NB4 (cell line): ENCODE measurements at regions not wholly inside any gene's neighbourhood (a gene's known extent, or its start where the extent isn't known, plus 50 kb on each side); places are given as distances from the start of the nearest gene placed in this dataset.

Source experiments
- DNase-seq: peaks from one replicate; pipeline ENCODE4 v3.0.0; 2010; ENCODE audit warnings: low read depth
- H3K4me3 ChIP-seq: one replicate; pipeline ENCODE4 v1.5.1; 2011; ENCODE audit warnings: mild to moderate bottlenecking, low read depth, low read length, moderate library complexity
- MYC ChIP-seq: IDR thresholded peaks from 2 replicates; pipeline ENCODE4 v1.6.1; 2011; ENCODE audit warnings: low read depth, low read length
- POLR2A ChIP-seq: IDR thresholded peaks from 2 replicates; pipeline ENCODE4 v1.6.1; 2011; ENCODE audit warnings: mild to moderate bottlenecking; ENCODE audit not compliant: insufficient read length; ENCODE audit errors: extremely low read depth
- TF ChIP-seq, protein P1 (sequence below): IDR thresholded peaks from 2 replicates; pipeline ENCODE4 v1.6.1; 2011; ENCODE audit warnings: low read depth, low read length
- TF ChIP-seq, protein P2 (sequence below): IDR thresholded peaks from one replicate; pipeline ENCODE4 v1.5.1; 2012; ENCODE audit warnings: low read depth, low read length

DNA sequence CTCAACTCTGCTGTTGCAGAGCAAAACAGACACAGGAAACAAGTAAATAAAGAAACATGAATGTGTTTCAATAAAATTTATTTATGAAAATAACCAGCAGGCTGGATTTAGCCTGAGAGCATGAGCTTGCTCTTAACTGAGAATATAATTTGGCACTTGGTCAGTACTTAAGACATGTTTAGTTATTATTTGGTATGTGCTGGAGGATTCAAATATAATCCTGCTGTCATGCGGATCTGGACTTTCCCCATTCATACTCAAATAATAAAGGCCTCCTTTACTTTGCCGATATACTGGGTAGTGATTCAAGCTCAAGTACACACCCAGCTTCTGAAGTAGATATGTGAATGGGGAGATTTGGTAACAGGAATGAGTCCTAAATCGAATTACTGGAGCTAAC, 465.5 kb upstream of the HS3ST1 start:
- DNase-seq = no peak
- no peak overlapping the region for H3K4me3 ChIP-seq
- TF ChIP-seq MYC (no peak), POLR2A (no peak)
- TF ChIP-seq, protein P1, sequence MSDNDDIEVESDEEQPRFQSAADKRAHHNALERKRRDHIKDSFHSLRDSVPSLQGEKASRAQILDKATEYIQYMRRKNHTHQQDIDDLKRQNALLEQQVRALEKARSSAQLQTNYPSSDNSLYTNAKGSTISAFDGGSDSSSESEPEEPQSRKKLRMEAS = no peak
- TF ChIP-seq, protein P2, sequence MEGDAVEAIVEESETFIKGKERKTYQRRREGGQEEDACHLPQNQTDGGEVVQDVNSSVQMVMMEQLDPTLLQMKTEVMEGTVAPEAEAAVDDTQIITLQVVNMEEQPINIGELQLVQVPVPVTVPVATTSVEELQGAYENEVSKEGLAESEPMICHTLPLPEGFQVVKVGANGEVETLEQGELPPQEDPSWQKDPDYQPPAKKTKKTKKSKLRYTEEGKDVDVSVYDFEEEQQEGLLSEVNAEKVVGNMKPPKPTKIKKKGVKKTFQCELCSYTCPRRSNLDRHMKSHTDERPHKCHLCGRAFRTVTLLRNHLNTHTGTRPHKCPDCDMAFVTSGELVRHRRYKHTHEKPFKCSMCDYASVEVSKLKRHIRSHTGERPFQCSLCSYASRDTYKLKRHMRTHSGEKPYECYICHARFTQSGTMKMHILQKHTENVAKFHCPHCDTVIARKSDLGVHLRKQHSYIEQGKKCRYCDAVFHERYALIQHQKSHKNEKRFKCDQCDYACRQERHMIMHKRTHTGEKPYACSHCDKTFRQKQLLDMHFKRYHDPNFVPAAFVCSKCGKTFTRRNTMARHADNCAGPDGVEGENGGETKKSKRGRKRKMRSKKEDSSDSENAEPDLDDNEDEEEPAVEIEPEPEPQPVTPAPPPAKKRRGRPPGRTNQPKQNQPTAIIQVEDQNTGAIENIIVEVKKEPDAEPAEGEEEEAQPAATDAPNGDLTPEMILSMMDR = no peak

DNA sequence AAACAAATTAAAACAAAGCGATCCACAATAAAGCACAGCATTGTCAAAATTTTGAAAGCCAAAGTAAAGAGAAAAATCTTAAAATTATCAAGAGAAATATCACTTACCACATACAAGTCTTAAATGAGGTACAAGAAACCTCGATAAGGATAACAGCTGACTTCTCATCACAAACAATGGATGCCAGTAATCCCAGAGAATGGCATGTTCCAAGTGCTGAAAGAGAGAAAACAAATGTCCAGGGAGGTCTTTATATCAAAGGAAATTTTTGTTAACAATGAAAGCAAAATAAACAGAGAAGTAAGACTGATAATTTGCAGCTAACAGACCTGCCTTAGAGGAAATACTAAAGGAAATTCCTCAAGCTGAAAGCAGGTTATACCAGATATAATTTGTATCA, 460.4 kb upstream of the HS3ST1 start:
- no peak overlapping the region for H3K4me3 ChIP-seq
- TF ChIP-seq POLR2A (no peak), MYC (no peak)
- TF ChIP-seq, protein P2 = no peak
- TF ChIP-seq, protein P1 = no peak
- DNase-seq = no peak

DNA sequence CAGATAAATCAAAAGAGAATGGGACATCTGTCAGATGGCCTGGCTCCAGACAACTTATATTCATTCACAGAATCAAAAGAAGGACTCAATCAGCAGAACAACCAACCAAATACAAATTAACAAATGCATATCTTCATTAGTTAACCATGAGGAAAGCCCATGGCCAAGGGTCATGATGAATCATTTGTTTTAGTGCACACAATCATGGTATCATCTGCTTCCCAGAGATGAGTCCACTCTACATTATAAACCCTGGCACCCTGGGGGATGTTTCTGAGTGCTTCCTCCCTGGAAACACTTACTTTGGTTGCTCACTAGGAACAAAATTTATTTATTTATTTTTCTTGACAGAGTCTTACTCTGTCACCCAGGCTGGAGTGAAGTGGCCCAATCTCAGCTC, 453.3 kb upstream of the HS3ST1 start:
- DNase-seq = no peak

DNA sequence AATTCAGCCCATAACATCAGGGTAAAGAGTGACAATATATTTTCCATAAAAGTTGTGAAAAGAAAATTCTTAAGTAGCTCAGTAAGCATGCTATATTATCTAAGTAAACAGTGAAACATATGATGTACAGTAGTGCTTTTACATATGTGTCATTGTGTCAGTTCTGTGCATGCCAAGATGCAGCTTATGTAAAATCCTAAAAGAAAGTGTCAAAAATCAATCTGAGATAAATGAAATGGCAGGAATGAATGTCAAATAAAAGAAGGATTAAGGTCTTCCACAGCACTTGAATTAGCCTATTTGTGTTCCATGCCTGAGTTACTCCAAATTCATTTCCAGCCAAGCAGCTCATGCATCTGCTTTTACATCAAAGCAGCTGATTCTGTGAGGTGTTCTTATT, 452.7 kb upstream of the HS3ST1 start:
- no peak for DNase-seq
- H3K4me3 ChIP-seq = no peak overlapping the region
- no peak for TF ChIP-seq MYC

More for the DNA sequence above, 453.3 kb upstream of the HS3ST1 start:
- TF ChIP-seq POLR2A = no peak
- TF ChIP-seq, protein P1 = no peak
- TF ChIP-seq, protein P2 = no peak
- no peak for TF ChIP-seq MYC
- no peak overlapping the region for H3K4me3 ChIP-seq

DNA sequence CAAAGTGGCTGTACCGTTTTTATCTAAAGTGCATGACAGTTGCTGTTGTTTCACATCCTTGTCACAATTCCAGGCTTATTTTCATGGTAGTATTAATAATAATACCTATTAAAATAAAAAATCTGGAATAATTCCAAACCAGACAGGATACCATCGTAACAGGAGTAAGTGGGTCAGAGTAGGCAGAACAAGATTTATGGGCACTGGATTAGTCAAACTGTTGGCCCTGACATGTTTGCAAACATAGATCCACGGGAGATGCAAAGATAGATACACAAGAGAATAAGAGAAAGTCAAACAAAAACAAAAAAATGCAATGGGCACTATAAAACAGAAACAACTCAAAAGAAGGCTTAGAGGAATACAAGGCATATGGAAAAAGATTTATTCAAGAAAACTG, 449.5 kb upstream of the HS3ST1 start:
- no peak for DNase-seq

DNA sequence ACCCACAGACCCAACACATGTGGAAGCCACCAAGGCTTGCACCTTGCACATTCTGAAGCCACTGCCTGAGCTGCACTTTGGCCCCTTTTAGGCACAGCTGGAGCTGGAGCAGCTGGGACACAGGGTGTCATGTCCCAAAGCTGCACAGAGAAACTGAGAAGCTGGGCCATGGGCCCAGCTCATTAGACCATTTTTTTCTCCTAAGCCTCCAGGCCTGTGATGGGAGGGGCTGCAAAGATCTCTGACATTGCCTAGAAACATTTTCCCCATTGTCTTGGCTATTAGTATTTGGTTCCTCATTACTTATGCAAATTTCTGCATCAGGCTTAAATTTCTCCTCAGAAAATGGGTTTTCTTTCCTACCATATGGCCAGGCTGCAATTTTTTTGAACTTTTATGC, 447.4 kb upstream of the HS3ST1 start:
- DNase-seq = no peak
- H3K4me3 ChIP-seq = no peak overlapping the region
- TF ChIP-seq POLR2A (no peak), MYC (no peak)
- TF ChIP-seq, protein P1 = no peak
- TF ChIP-seq, protein P2 = no peak

More for the DNA sequence above, 449.5 kb upstream of the HS3ST1 start:
- H3K4me3 ChIP-seq = no peak overlapping the region
- TF ChIP-seq, protein P2 = no peak
- TF ChIP-seq POLR2A (no peak), MYC (no peak)
- TF ChIP-seq, protein P1 = no peak
